H9 (cell line): ENCODE measurements at regions not wholly inside any gene's neighbourhood (a gene's known extent, or its start where the extent isn't known, plus 50 kb on each side); places are given as distances from the start of the nearest gene placed in this dataset.

Experiments
- DNase-seq: peaks from one replicate; pipeline ENCODE4 v3.0.0-alpha.2; 2017
- H2AFZ ChIP-seq: one replicate; pipeline ENCODE4 v1.6.1; 2013; ENCODE audit warnings: mild to moderate bottlenecking, low read length, control low read depth, moderate library complexity
- H2AK5ac ChIP-seq: 2 replicates; pipeline ENCODE4 v1.6.1; 2013; ENCODE audit warnings: low read length, control low read depth, mixed read lengths; ENCODE audit not compliant: insufficient read length
- H2BK120ac ChIP-seq: one replicate; pipeline ENCODE4 v1.6.1; 2013; ENCODE audit warnings: low read depth, mild to moderate bottlenecking, low read length, control low read depth, inconsistent platforms; ENCODE audit not compliant: poor library complexity, severe bottlenecking
- H2BK12ac ChIP-seq: 2 replicates; pipeline ENCODE4 v1.6.1; 2013; ENCODE audit warnings: low read length, control low read depth, mixed read lengths, low read depth; ENCODE audit not compliant: insufficient read length
- H2BK15ac ChIP-seq: 2 replicates; pipeline ENCODE4 v1.6.1; 2013; ENCODE audit warnings: low read depth, low read length, control low read depth
- H2BK20ac ChIP-seq: one replicate; pipeline ENCODE4 v1.6.1; 2013; ENCODE audit warnings: low read depth, mild to moderate bottlenecking, low read length, control low read depth, inconsistent platforms; ENCODE audit not compliant: poor library complexity, severe bottlenecking
- H2BK5ac ChIP-seq: 2 replicates; pipeline ENCODE4 v1.6.1; 2013; ENCODE audit warnings: low read length, control low read depth, mixed read lengths; ENCODE audit not compliant: insufficient read length
- H3K14ac ChIP-seq: 2 replicates; pipeline ENCODE4 v1.6.1; 2013; ENCODE audit warnings: low read length, control low read depth; ENCODE audit not compliant: insufficient read depth
- H3K18ac ChIP-seq: 2 replicates; pipeline ENCODE4 v1.6.1; 2013; ENCODE audit warnings: low read depth, mild to moderate bottlenecking, mixed read lengths, low read length, control low read depth; ENCODE audit not compliant: insufficient read length
- H3K23ac ChIP-seq: 2 replicates; pipeline ENCODE4 v1.6.1; 2013; ENCODE audit warnings: low read length, control low read depth, mixed read lengths, low read depth; ENCODE audit not compliant: insufficient read length
- H3K23me2 ChIP-seq: 2 replicates; pipeline ENCODE4 v1.6.1; 2013; ENCODE audit warnings: low read depth, mild to moderate bottlenecking, mixed read lengths, low read length, control low read depth; ENCODE audit not compliant: insufficient read length, poor library complexity, severe bottlenecking
- H3K27ac ChIP-seq: 2 replicates; pipeline ENCODE4 v1.5.1; 2013; ENCODE audit warnings: low read length, control low read depth, mixed read lengths, low read depth; ENCODE audit not compliant: insufficient read length
- H3K27me3 ChIP-seq: 2 replicates; pipeline ENCODE4 v1.6.1; 2013; ENCODE audit warnings: low read length, control low read depth, inconsistent platforms; ENCODE audit not compliant: insufficient read depth
- H3K4ac ChIP-seq: 2 replicates; pipeline ENCODE4 v1.6.1; 2013; ENCODE audit warnings: low read depth, mild to moderate bottlenecking, control low read depth, inconsistent platforms, low read length, moderate library complexity
- H3K4me1 ChIP-seq: 2 replicates; pipeline ENCODE4 v1.6.1; 2013; ENCODE audit warnings: low read length, control low read depth, inconsistent platforms; ENCODE audit not compliant: insufficient read depth
- H3K4me2 ChIP-seq: 2 replicates; pipeline ENCODE4 v1.6.1; 2013; ENCODE audit warnings: low read length, control low read depth, mixed read lengths; ENCODE audit not compliant: insufficient read length, insufficient read depth
- H3K56ac ChIP-seq: 2 replicates; pipeline ENCODE4 v1.6.1; 2013; ENCODE audit warnings: low read depth, mild to moderate bottlenecking, mixed read lengths, low read length, control low read depth; ENCODE audit not compliant: insufficient read length
- H3K79me1 ChIP-seq: 2 replicates; pipeline ENCODE4 v1.6.1; 2013; ENCODE audit warnings: low read depth, mild to moderate bottlenecking, moderate library complexity, low read length, control low read depth, inconsistent platforms; ENCODE audit not compliant: insufficient read depth, poor library complexity, severe bottlenecking
- H3K79me2 ChIP-seq: 2 replicates; pipeline ENCODE4 v1.6.1; 2013; ENCODE audit warnings: low read length, control low read depth, inconsistent platforms; ENCODE audit not compliant: insufficient read depth
- H3K9ac ChIP-seq: 2 replicates; pipeline ENCODE4 v1.6.1; 2013; ENCODE audit warnings: low read length, control low read depth, mixed read lengths; ENCODE audit not compliant: insufficient read length; ENCODE audit errors: extremely low read depth
- H3K9me3 ChIP-seq: one replicate; pipeline ENCODE4 v1.6.1; 2013; ENCODE audit warnings: low read depth, low read length, inconsistent platforms; ENCODE audit not compliant: control insufficient read depth
- H3T11ph ChIP-seq: one replicate; pipeline ENCODE4 v1.6.1; 2013; ENCODE audit warnings: mild to moderate bottlenecking, low read length, control low read depth, inconsistent platforms
- H4K20me1 ChIP-seq: one replicate; pipeline ENCODE4 v1.6.1; 2013; ENCODE audit not compliant: control insufficient read depth, insufficient read length, insufficient read depth
- H4K5ac ChIP-seq: 2 replicates; pipeline ENCODE4 v1.6.1; 2013; ENCODE audit warnings: low read depth, mild to moderate bottlenecking, mixed read lengths, low read length, control low read depth; ENCODE audit not compliant: insufficient read length
- H4K8ac ChIP-seq: replicated peaks from 2 replicates; pipeline ENCODE4 v1.6.1; 2013; ENCODE audit warnings: low read length, control low read depth, mixed read lengths, low read depth; ENCODE audit not compliant: insufficient read length
- H4K91ac ChIP-seq: 2 replicates; pipeline ENCODE4 v1.6.1; 2013; ENCODE audit warnings: low read depth, mild to moderate bottlenecking, moderate library complexity, mixed read lengths, low read length, control low read depth; ENCODE audit not compliant: insufficient read length
- H3K27ac Mint-ChIP-seq, 3 experiments: 2 replicates in 2 of 3; 3 replicates in 1 of 3; pipeline ENCODE4 v1.8.0; 2020 to 2021; ENCODE audit warnings: mixed read lengths in 3 of 3, mild to moderate bottlenecking in 1 of 3, moderate library complexity in 1 of 3
- H3K27me3 Mint-ChIP-seq: 2 replicates; pipeline ENCODE4 v1.8.0; 2021; ENCODE audit warnings: low read depth, mild to moderate bottlenecking, moderate library complexity, mixed read lengths
- H3K36me3 Mint-ChIP-seq, 3 experiments: 2 replicates in 2 of 3; 3 replicates in 1 of 3; pipeline ENCODE4 v1.8.0; 2020 to 2021; ENCODE audit warnings: low read depth in 3 of 3, mixed read lengths in 3 of 3; ENCODE audit not compliant: insufficient read depth in 1 of 3
- H3K4me1 Mint-ChIP-seq, 2 experiments: 2 replicates each; pipeline ENCODE4 v1.8.0; 2020; ENCODE audit warnings: mixed read lengths in 2 of 2
- H3K4me3 Mint-ChIP-seq, 2 experiments: 2 replicates in 1 of 2; 3 replicates in 1 of 2; pipeline ENCODE4 v1.8.0; 2020 to 2021; ENCODE audit warnings: mild to moderate bottlenecking in 2 of 2, mixed read lengths in 2 of 2, moderate library complexity in 1 of 2
- H3K9me3 Mint-ChIP-seq, 2 experiments: 2 replicates in 1 of 2; 3 replicates in 1 of 2; pipeline ENCODE4 v1.8.0; 2020; ENCODE audit warnings: mild to moderate bottlenecking in 2 of 2, mixed read lengths in 2 of 2, moderate library complexity in 1 of 2
- CTCF ChIP-seq: fragments of 200-600 bp; sonication (generic); conservative IDR thresholded peaks from 3 replicates; pipeline ENCODE4 v1.8.0; 2021; ENCODE audit warnings: antibody characterized with exemption, mild to moderate bottlenecking
- WGBS: extraction: QIAGEN DNeasy Blood & Tissue Kit; methylation state at CpG from one replicate; pipeline ENCODE4 v1.1.7; 2013; ENCODE audit warnings: missing lambda C conversion rate, low lambda C conversion rate, mixed read lengths; ENCODE audit not compliant: insufficient read length; ENCODE audit errors: extremely low coverage; 5-methylcytosine and 5-hydroxymethylcytosine counted together

GRCh38 chr10:43867667-43868565, 219.2 kb upstream of the ZNF32 start:
- H2BK12ac ChIP-seq, result no peak overlapping the region
- H2BK120ac ChIP-seq, result no peak overlapping the region
- no peak overlapping the region for H3K4me2 ChIP-seq
- H3K56ac ChIP-seq, result no peak overlapping the region
- no peak overlapping the region for H4K8ac ChIP-seq
- H3K4ac ChIP-seq, result no peak overlapping the region
- H2AFZ ChIP-seq, result no peak overlapping the region
- H2BK15ac ChIP-seq, result no peak overlapping the region
- no peaks in the 10 kb centered on the region for H3K9me3 Mint-ChIP-seq
- H3K36me3 Mint-ChIP-seq, result no peaks in the 10 kb centered on the region
- no peak for DNase-seq
- no peak overlapping the region for H2AK5ac ChIP-seq
- TF ChIP-seq CTCF, result no peak
- H3K9ac ChIP-seq, result no peak overlapping the region
- no peak overlapping the region for H4K5ac ChIP-seq
- no peaks in the 10 kb centered on the region for H4K20me1 ChIP-seq
- H3K27ac Mint-ChIP-seq, result peak overlapping the region in 1 of 3 experiments; percentile 65; a peak in 1 of 7 replicates
- no peaks in the 10 kb centered on the region for H3K79me2 ChIP-seq
- H4K91ac ChIP-seq, result no peak overlapping the region
- H3K9me3 ChIP-seq, result no peaks in the 10 kb centered on the region
- no peaks in the 10 kb centered on the region for H3K4me1 ChIP-seq
- H3K27ac ChIP-seq, result no peak overlapping the region
- H2BK5ac ChIP-seq, result no peak overlapping the region
- H3K27me3 Mint-ChIP-seq, result peaks cover 7% of the 10 kb centered on the region
- H3K18ac ChIP-seq, result no peak overlapping the region
- no peaks in the 10 kb centered on the region for H3K23me2 ChIP-seq
- H3K4me1 Mint-ChIP-seq, result peaks cover 0 to 2% of the 10 kb centered on the region in 2 experiments; a peak in 1 of 4 replicates
- H3T11ph ChIP-seq, result no peak overlapping the region
- no peak overlapping the region for H3K14ac ChIP-seq
- H3K79me1 ChIP-seq, result no peaks in the 10 kb centered on the region
- no peak overlapping the region for H2BK20ac ChIP-seq
- H3K27me3 ChIP-seq, result no peaks in the 10 kb centered on the region
- no peak overlapping the region for H3K4me3 Mint-ChIP-seq
- H3K23ac ChIP-seq, result no peak overlapping the region
- WGBS, result no CpG with 5 or more reads among the region's 16 CpGs
